IMR-90 (cell line): ENCODE measurements at regions not wholly inside any gene's neighbourhood (a gene's known extent, or its start where the extent isn't known, plus 50 kb on each side); places are given as distances from the start of the nearest gene placed in this dataset.

Experiments
- ATAC-seq: fragments of 200-7000 bp; cut with Tn5 transposase; 2 replicates; pipeline ENCODE4 v1.9.1; 2020; ENCODE audit warnings: low read depth, mild to moderate bottlenecking, moderate library complexity
- BruUV-seq: library from RNA; stranded (reverse); fragments of 400-500 nt; replicated peaks from 2 replicates; lab custom pipeline; 2021; lab: Mats Ljungman, UMichigan
- CTCF ChIA-PET: fragments of 300-600 bp; formaldehyde crosslinking; extraction: SDS; loops from one replicate; lab custom pipeline; 2021; ENCODE audit warnings: antibody characterized with exemption; lab: Yijun Ruan, JAX
- POLR2A ChIA-PET: fragments of 300-600 bp; sonication (Branson Sonifier 250); formaldehyde crosslinking; loops from one replicate; lab custom pipeline; 2022; ENCODE audit warnings: antibody characterized with exemption; ENCODE audit not compliant: unreplicated experiment; lab: Charles Lee
- DNase-seq: peaks from one replicate; pipeline ENCODE4 v3.0.0; 2013
- H2AFZ ChIP-seq: replicated peaks from 2 replicates; pipeline ENCODE3; 2013; ENCODE audit warnings: low read length, mild to moderate bottlenecking; ENCODE audit not compliant: poor library complexity
- H2AK5ac ChIP-seq: 2 replicates; pipeline ENCODE4 v1.6.1; 2013; ENCODE audit warnings: low read depth, low read length, inconsistent platforms
- H2AK9ac ChIP-seq: replicated peaks from 2 replicates; pipeline ENCODE3; 2013; ENCODE audit warnings: mild to moderate bottlenecking, low read depth, low read length, moderate library complexity; ENCODE audit not compliant: poor library complexity
- H2BK120ac ChIP-seq: 2 replicates; pipeline ENCODE4 v1.6.1; 2013; ENCODE audit warnings: low read depth, low read length, inconsistent platforms
- H2BK15ac ChIP-seq: 3 replicates; pipeline ENCODE4 v1.6.1; 2013; ENCODE audit warnings: low read depth, low read length, inconsistent platforms
- H2BK20ac ChIP-seq: 2 replicates; pipeline ENCODE4 v1.6.1; 2013; ENCODE audit warnings: low read depth, mild to moderate bottlenecking, inconsistent platforms, low read length, moderate library complexity
- H2BK5ac ChIP-seq: 2 replicates; pipeline ENCODE4 v1.6.1; 2013; ENCODE audit warnings: mild to moderate bottlenecking, low read depth, low read length, inconsistent platforms; ENCODE audit not compliant: poor library complexity, severe bottlenecking
- H3K14ac ChIP-seq: replicated peaks from 2 replicates; pipeline ENCODE4 v1.6.1; 2013; ENCODE audit warnings: low read depth, low read length, inconsistent platforms
- H3K18ac ChIP-seq: 2 replicates; pipeline ENCODE4 v1.6.1; 2013; ENCODE audit warnings: low read depth, low read length, control low read depth
- H3K23ac ChIP-seq: 2 replicates; pipeline ENCODE4 v1.6.1; 2013; ENCODE audit warnings: low read depth, low read length, inconsistent platforms
- H3K27ac ChIP-seq: 2 replicates; pipeline ENCODE4 v1.5.1; 2013; ENCODE audit warnings: mild to moderate bottlenecking, control low read depth, low read length; ENCODE audit not compliant: insufficient read depth
- H3K27me3 ChIP-seq: 2 replicates; pipeline ENCODE4 v1.6.1; 2013; ENCODE audit warnings: low read length; ENCODE audit not compliant: control insufficient read depth, insufficient read depth
- H3K36me3 ChIP-seq: 2 replicates; pipeline ENCODE4 v1.6.1; 2013; ENCODE audit warnings: low read length, mixed read lengths; ENCODE audit not compliant: control insufficient read depth, insufficient read depth
- H3K4ac ChIP-seq: 2 replicates; pipeline ENCODE4 v1.6.1; 2013; ENCODE audit warnings: low read depth, low read length, inconsistent platforms
- H3K4me1 ChIP-seq: 2 replicates; pipeline ENCODE4 v1.6.1; 2013; ENCODE audit warnings: low read length, mixed read lengths; ENCODE audit not compliant: control insufficient read depth, insufficient read depth
- H3K4me2 ChIP-seq: 2 replicates; pipeline ENCODE4 v1.6.1; 2013; ENCODE audit warnings: low read depth, mild to moderate bottlenecking, control low read depth, low read length, moderate library complexity
- H3K4me3 ChIP-seq: 2 replicates; pipeline ENCODE4 v1.5.1; 2013; ENCODE audit warnings: low read depth, mild to moderate bottlenecking, control low read depth, low read length, moderate library complexity; ENCODE audit not compliant: insufficient read depth
- H3K56ac ChIP-seq: 2 replicates; pipeline ENCODE4 v1.6.1; 2013; ENCODE audit warnings: low read length, inconsistent platforms; ENCODE audit not compliant: insufficient read depth; ENCODE audit errors: extremely low read depth
- H3K79me1 ChIP-seq, 2 experiments: 2 replicates each; pipeline ENCODE4 v1.6.1; 2013; ENCODE audit warnings: low read length in 2 of 2, inconsistent platforms in 1 of 2, low read depth in 1 of 2
- H3K9ac ChIP-seq: 2 replicates; pipeline ENCODE4 v1.6.1; 2013; ENCODE audit warnings: low read depth, low read length, control low read depth
- H3K9me1 ChIP-seq: 2 replicates; pipeline ENCODE4 v1.6.1; 2013; ENCODE audit warnings: low read length, inconsistent platforms; ENCODE audit not compliant: insufficient read depth
- H3K9me3 ChIP-seq: 2 replicates; pipeline ENCODE4 v1.6.1; 2013; ENCODE audit warnings: low read length; ENCODE audit not compliant: control insufficient read depth, insufficient read depth
- H4K20me1 ChIP-seq: 2 replicates; pipeline ENCODE4 v1.6.1; 2013; ENCODE audit warnings: low read length, inconsistent platforms; ENCODE audit not compliant: insufficient read depth
- H4K5ac ChIP-seq: 2 replicates; pipeline ENCODE4 v1.6.1; 2013; ENCODE audit warnings: mild to moderate bottlenecking, low read depth, low read length, control low read depth
- H4K8ac ChIP-seq, 2 experiments: 2 replicates each; pipeline ENCODE4 v1.6.1; 2013; ENCODE audit warnings: low read depth in 2 of 2, low read length in 2 of 2, control low read depth in 1 of 2, inconsistent platforms in 1 of 2
- H4K91ac ChIP-seq: 2 replicates; pipeline ENCODE4 v1.6.1; 2013; ENCODE audit warnings: low read depth, low read length, inconsistent platforms; ENCODE audit not compliant: insufficient read depth
- BHLHE40 ChIP-seq: fragments of 150-350 bp; IDR thresholded peaks from 2 replicates; pipeline ENCODE4 v1.6.1; 2016; ENCODE audit warnings: mild to moderate bottlenecking, low read depth, low read length
- CEBPB ChIP-seq: IDR thresholded peaks from 2 replicates; pipeline ENCODE4 v1.6.1; 2012; ENCODE audit warnings: low read depth, low read length, improper control_type of control experiment
- CHD1 ChIP-seq: IDR thresholded peaks from 2 replicates; pipeline ENCODE4 v1.6.1; 2012; ENCODE audit warnings: low read depth, low read length, improper control_type of control experiment
- CTCF ChIP-seq: conservative IDR thresholded peaks from 2 replicates; pipeline ENCODE4 v1.5.1; 2012; ENCODE audit warnings: mild to moderate bottlenecking, low read depth, low read length, improper control_type of control experiment
- ELK1 ChIP-seq: fragments of 150-350 bp; IDR thresholded peaks from 2 replicates; pipeline ENCODE4 v1.6.1; 2016; ENCODE audit warnings: low read depth, mild to moderate bottlenecking, low read length, moderate library complexity, borderline replicate concordance
- FOS ChIP-seq: fragments of 150-350 bp; IDR thresholded peaks from 2 replicates; pipeline ENCODE4 v1.6.1; 2016; ENCODE audit warnings: low read depth, low read length
- MAFK ChIP-seq: IDR thresholded peaks from 2 replicates; pipeline ENCODE4 v1.6.1; 2012; ENCODE audit warnings: low read depth, low read length, improper control_type of control experiment
- MAZ ChIP-seq: IDR thresholded peaks from 2 replicates; pipeline ENCODE4 v1.6.1; 2012; ENCODE audit warnings: low read depth, mild to moderate bottlenecking, low read length, improper control_type of control experiment, moderate library complexity, borderline replicate concordance
- MXI1 ChIP-seq: IDR thresholded peaks from 2 replicates; pipeline ENCODE4 v1.6.1; 2012; ENCODE audit warnings: low read depth, mild to moderate bottlenecking, low read length, moderate library complexity, borderline replicate concordance
- NFE2L2 ChIP-seq: fragments of 150-350 bp; IDR thresholded peaks from 2 replicates; pipeline ENCODE4 v1.6.1; 2016; ENCODE audit warnings: low read depth, mild to moderate bottlenecking, low read length
- POLR2A ChIP-seq: IDR thresholded peaks from 2 replicates; pipeline ENCODE4 v1.6.1; 2012; ENCODE audit warnings: mild to moderate bottlenecking, low read depth, low read length
- RCOR1 ChIP-seq: IDR thresholded peaks from 2 replicates; pipeline ENCODE4 v1.6.1; 2012; ENCODE audit warnings: mild to moderate bottlenecking, low read length, improper control_type of control experiment; ENCODE audit not compliant: insufficient replicate concordance
- RFX5 ChIP-seq: IDR thresholded peaks from 2 replicates; pipeline ENCODE4 v1.8.0; 2012; ENCODE audit warnings: low read depth, mild to moderate bottlenecking, low read length, moderate library complexity
- SMC3 ChIP-seq: fragments of 150-350 bp; IDR thresholded peaks from 2 replicates; pipeline ENCODE4 v1.6.1; 2016; ENCODE audit warnings: low read depth, mild to moderate bottlenecking, antibody characterized with exemption, low read length, moderate library complexity
- USF2 ChIP-seq: fragments of 150-350 bp; IDR thresholded peaks from 2 replicates; pipeline ENCODE4 v1.6.1; 2017; ENCODE audit warnings: mild to moderate bottlenecking, antibody characterized with exemption, low read length, low read depth
- dilution Hi-C: fragments of 300-500 bp; cut with HindIII; formaldehyde crosslinking; loops from one replicate; pipeline ENCODE4 v1.14.3; 2018; ENCODE audit warnings: low sequenced_read_pairs; ENCODE audit not compliant: unreplicated experiment
- in situ Hi-C: fragments of 300-500 bp; cut with MboI; formaldehyde crosslinking; loops from 3 replicates; pipeline ENCODE4 v1.14.3; 2019; ENCODE audit warnings: low sequenced_read_pairs, inconsistent platforms, mixed read lengths
- intact Hi-C: fragments of 100-400 bp; cut with micrococcal nuclease; formaldehyde crosslinking; loops from 2 replicates; pipeline ENCODE4 v1.10.0; 2022

- POLR2A ChIA-PET: no interaction called here
These were observed 589.0 kb downstream of the USP25 start for GRCh38 chr21:16318651-16319300.

More at GRCh38 chr21:16318651-16319300, 589.0 kb downstream of the USP25 start:
- no peaks in the 10 kb centered on the region for H3K9me3 ChIP-seq
- no peaks in the 10 kb centered on the region for H4K20me1 ChIP-seq
- no peak overlapping the region for H2AK5ac ChIP-seq
- no peak overlapping the region for H2AFZ ChIP-seq
- no peak overlapping the region for H3K4me2 ChIP-seq
- no peak overlapping the region for H3K27ac ChIP-seq
- H4K91ac ChIP-seq: no peak overlapping the region
- no peak overlapping the region for H2BK120ac ChIP-seq
- DNase-seq (no peak), ATAC-seq (no peak)
- no peak overlapping the region for H3K4me3 ChIP-seq
- H4K8ac ChIP-seq: no peak overlapping the region
- no peak overlapping the region for H2BK15ac ChIP-seq
- BruUV-seq: no TSS peak
- H3K27me3 ChIP-seq: no peaks in the 10 kb centered on the region
- H2BK5ac ChIP-seq: no peak overlapping the region
- intact Hi-C loops (no loop called here), dilution Hi-C loops (no loop called here), in situ Hi-C loops (no loop called here)
- no peak for TF ChIP-seq CEBPB
- TF ChIP-seq CHD1: no peak
- no peak for TF ChIP-seq POLR2A
- TF ChIP-seq NFE2L2: no peak
- no peak for TF ChIP-seq FOS
- no peak for TF ChIP-seq RFX5
- TF ChIP-seq MAZ: no peak
- TF ChIP-seq RCOR1: no peak
- TF ChIP-seq SMC3: no peak
- no peak for TF ChIP-seq BHLHE40
- TF ChIP-seq MXI1: no peak
- TF ChIP-seq MAFK: no peak
- TF ChIP-seq ELK1: no peak
- TF ChIP-seq CTCF: no peak
- TF ChIP-seq USF2: no peak
- H3K14ac ChIP-seq: no peak overlapping the region
- no peak overlapping the region for H3K18ac ChIP-seq
- no peak overlapping the region for H3K9ac ChIP-seq
- no peak overlapping the region for H3K23ac ChIP-seq
- H3K4ac ChIP-seq: no peak overlapping the region
- H3K9me1 ChIP-seq: no peaks in the 10 kb centered on the region
- H2BK20ac ChIP-seq: no peak overlapping the region
- H3K36me3 ChIP-seq: no peaks in the 10 kb centered on the region
- H2AK9ac ChIP-seq: no peak overlapping the region
- H4K5ac ChIP-seq: no peak overlapping the region
- H3K79me1 ChIP-seq: no peaks in the 10 kb centered on the region
- H3K4me1 ChIP-seq: no peaks in the 10 kb centered on the region
- CTCF ChIA-PET: interaction anchor here (0.6 kb wide), 1 partner anchor 391 kb away, joined by 4 read pairs; no protein-coding TSS in a partner anchor
- H3K56ac ChIP-seq: no peak overlapping the region
